ENCODE measurements at regions not wholly inside any gene's neighbourhood (a gene's known extent, or its start where the extent isn't known, plus 50 kb on each side); places are given as distances from the start of the nearest gene placed in this dataset.

GRCh38 chr6:140063021-140063399, 688.6 kb upstream of the CITED2 start:
- TF ChIP-seq SUZ12 (IDR thresholded peaks at IDR 0.05; ENCODE audit: extremely low read depth, insufficient read depth, insufficient read length) (no peak), ZNF274 (IDR thresholded peaks at IDR 0.05; ENCODE audit: low read depth, low read length) (no peak)
